Keratinocyte (primary cell): ENCODE measurements at regions not wholly inside any gene's neighbourhood (a gene's known extent, or its start where the extent isn't known, plus 50 kb on each side); places are given as distances from the start of the nearest gene placed in this dataset.

Experiments
- DNase-seq: peaks from one replicate; pipeline ENCODE4 v3.0.0-alpha.2; 2011; ENCODE audit warnings: low read depth, missing footprints, low spot score
- FAIRE-seq: peaks from 2 replicates; lab custom pipeline; 2011; peaks lifted over from hg19 to GRCh38; lab: Jason Lieb, UNC
- H2AFZ ChIP-seq: 2 replicates; pipeline ENCODE4 v1.6.0; 2012; ENCODE audit warnings: low read length, control low read depth, inconsistent platforms; ENCODE audit not compliant: control insufficient read depth
- H3K27ac ChIP-seq: 2 replicates; pipeline ENCODE4 v1.5.1; 2011; ENCODE audit warnings: low read length; ENCODE audit not compliant: control insufficient read depth, insufficient read depth
- H3K27me3 ChIP-seq: 3 replicates; pipeline ENCODE4 v1.6.0; 2011; ENCODE audit warnings: low read length; ENCODE audit not compliant: control insufficient read depth, insufficient read depth; ENCODE audit errors: extremely low read depth
- H3K36me3 ChIP-seq, 2 experiments: 2 replicates in 1 of 2; 3 replicates in 1 of 2; pipeline ENCODE4 v1.5.1; 2011; ENCODE audit warnings: low read length in 2 of 2, mild to moderate bottlenecking in 1 of 2; ENCODE audit not compliant: control insufficient read depth in 2 of 2, insufficient read depth in 2 of 2; ENCODE audit errors: extremely low read depth in 1 of 2
- H3K4me1 ChIP-seq: 3 replicates; pipeline ENCODE4 v1.5.1; 2011; ENCODE audit warnings: low read length; ENCODE audit not compliant: control insufficient read depth, insufficient read depth; ENCODE audit errors: extremely low read depth
- H3K4me2 ChIP-seq: 3 replicates; pipeline ENCODE4 v1.6.0; 2011; ENCODE audit warnings: low read depth, low read length; ENCODE audit not compliant: control insufficient read depth, insufficient read depth; ENCODE audit errors: extremely low read depth
- H3K4me3 ChIP-seq, 3 experiments: fragments of 200-600 bp in 1 of 3; sonication (generic) in 1 of 3; 2 replicates in 2 of 3; 3 replicates in 1 of 3; pipeline ENCODE4 v1.5.1; 2011 to 2016; ENCODE audit warnings: low read length in 3 of 3, mild to moderate bottlenecking in 3 of 3, control low read depth in 2 of 3, inconsistent platforms in 1 of 3, low read depth in 1 of 3, mixed read lengths in 1 of 3, mixed run types in 1 of 3, moderate library complexity in 1 of 3; ENCODE audit not compliant: control insufficient read depth in 2 of 3, insufficient read depth in 2 of 3; ENCODE audit errors: extremely low read depth in 1 of 3
- H3K79me2 ChIP-seq: 2 replicates; pipeline ENCODE4 v1.6.0; 2012; ENCODE audit warnings: low read length; ENCODE audit not compliant: control insufficient read depth, insufficient read depth
- H3K9ac ChIP-seq: 3 replicates; pipeline ENCODE4 v1.6.0; 2011; ENCODE audit warnings: low read length; ENCODE audit not compliant: control insufficient read depth, insufficient read depth; ENCODE audit errors: extremely low read depth
- H3K9me1 ChIP-seq: 3 replicates; pipeline ENCODE4 v1.6.0; 2011; ENCODE audit warnings: low read length; ENCODE audit not compliant: control insufficient read depth, insufficient read depth; ENCODE audit errors: extremely low read depth
- H3K9me3 ChIP-seq: 2 replicates; pipeline ENCODE4 v1.5.1; 2012; ENCODE audit warnings: low read depth, low read length; ENCODE audit not compliant: control insufficient read depth
- H4K20me1 ChIP-seq: 3 replicates; pipeline ENCODE4 v1.6.0; 2011; ENCODE audit warnings: low read length; ENCODE audit not compliant: control insufficient read depth, insufficient read depth; ENCODE audit errors: extremely low read depth
- EZH2 ChIP-seq: IDR thresholded peaks from one replicate; pipeline ENCODE4 v1.6.1; 2012; ENCODE audit warnings: inconsistent platforms, mild to moderate bottlenecking, low read length, moderate library complexity
- dilution Hi-C: fragments of 300-500 bp; cut with MboI; formaldehyde crosslinking; loops from one replicate; pipeline ENCODE4 v1.7.0; 2020; ENCODE audit warnings: low sequenced_read_pairs; ENCODE audit not compliant: extremely low pct_ligation_motif_present
- TF ChIP-seq, protein P1 (sequence below), 3 experiments: IDR thresholded peaks in 1 of 3; conservative IDR thresholded peaks in 1 of 3; optimal IDR thresholded peaks in 1 of 3; 2 replicates in 2 of 3; 3 replicates in 1 of 3; pipeline versions ENCODE3 to v1.5.1; 2011; ENCODE audit warnings: low read length in 3 of 3, mild to moderate bottlenecking in 3 of 3, moderate library complexity in 2 of 3, control low read depth in 1 of 3, inconsistent platforms in 1 of 3; ENCODE audit not compliant: insufficient read depth in 2 of 3; ENCODE audit errors: extremely low read depth in 1 of 3

DNA sequence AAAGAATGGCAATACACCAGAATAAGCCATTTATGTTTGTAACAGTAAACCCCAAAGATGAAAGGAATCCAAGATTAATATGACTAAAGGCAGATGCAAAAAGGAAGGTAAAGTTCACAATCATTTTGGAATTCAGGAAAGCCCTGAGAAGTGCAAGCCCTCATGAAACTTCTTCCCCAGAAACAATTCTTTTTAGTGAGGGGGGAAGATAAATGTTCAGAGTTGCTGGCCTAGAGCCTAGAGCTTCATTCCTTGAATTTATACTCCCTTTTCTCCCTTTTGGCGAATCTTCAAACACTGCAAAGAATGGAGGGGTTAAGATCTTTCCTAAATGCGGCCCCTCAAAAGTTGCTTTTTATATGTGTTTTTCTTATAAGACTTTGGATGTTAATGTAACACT is 368.8 kb downstream of the MEIS1 start:
- Histone ChIP-seq H3K9ac (no peak overlapping the region), H3K9me1 (no peaks in the 10 kb centered on the region), H3K4me1 (no peaks in the 10 kb centered on the region), H4K20me1 (no peaks in the 10 kb centered on the region), H3K79me2 (no peaks in the 10 kb centered on the region), H3K9me3 (no peaks in the 10 kb centered on the region), H3K36me3 (no peaks in the 10 kb centered on the region), H3K27me3 (no peaks in the 10 kb centered on the region), H3K4me2 (no peak overlapping the region), H3K27ac (no peak overlapping the region), H2AFZ (no peak overlapping the region), H3K4me3 (no peak overlapping the region)
- TF ChIP-seq, protein P1, sequence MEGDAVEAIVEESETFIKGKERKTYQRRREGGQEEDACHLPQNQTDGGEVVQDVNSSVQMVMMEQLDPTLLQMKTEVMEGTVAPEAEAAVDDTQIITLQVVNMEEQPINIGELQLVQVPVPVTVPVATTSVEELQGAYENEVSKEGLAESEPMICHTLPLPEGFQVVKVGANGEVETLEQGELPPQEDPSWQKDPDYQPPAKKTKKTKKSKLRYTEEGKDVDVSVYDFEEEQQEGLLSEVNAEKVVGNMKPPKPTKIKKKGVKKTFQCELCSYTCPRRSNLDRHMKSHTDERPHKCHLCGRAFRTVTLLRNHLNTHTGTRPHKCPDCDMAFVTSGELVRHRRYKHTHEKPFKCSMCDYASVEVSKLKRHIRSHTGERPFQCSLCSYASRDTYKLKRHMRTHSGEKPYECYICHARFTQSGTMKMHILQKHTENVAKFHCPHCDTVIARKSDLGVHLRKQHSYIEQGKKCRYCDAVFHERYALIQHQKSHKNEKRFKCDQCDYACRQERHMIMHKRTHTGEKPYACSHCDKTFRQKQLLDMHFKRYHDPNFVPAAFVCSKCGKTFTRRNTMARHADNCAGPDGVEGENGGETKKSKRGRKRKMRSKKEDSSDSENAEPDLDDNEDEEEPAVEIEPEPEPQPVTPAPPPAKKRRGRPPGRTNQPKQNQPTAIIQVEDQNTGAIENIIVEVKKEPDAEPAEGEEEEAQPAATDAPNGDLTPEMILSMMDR (optimal IDR thresholded peaks at IDR 0.05 in 1 of 3, IDR thresholded peaks at IDR 0.05 in 1 of 3, conservative IDR thresholded peaks at IDR 0.05 in 1 of 3; ENCODE audit: extremely low read depth in 1 of 3, insufficient read depth in 2 of 3, low read length in 3 of 3), result no peak
- no peak for TF ChIP-seq EZH2
- no peak for FAIRE-seq
- dilution Hi-C loops, result no loop called here
- no peak for DNase-seq

DNA sequence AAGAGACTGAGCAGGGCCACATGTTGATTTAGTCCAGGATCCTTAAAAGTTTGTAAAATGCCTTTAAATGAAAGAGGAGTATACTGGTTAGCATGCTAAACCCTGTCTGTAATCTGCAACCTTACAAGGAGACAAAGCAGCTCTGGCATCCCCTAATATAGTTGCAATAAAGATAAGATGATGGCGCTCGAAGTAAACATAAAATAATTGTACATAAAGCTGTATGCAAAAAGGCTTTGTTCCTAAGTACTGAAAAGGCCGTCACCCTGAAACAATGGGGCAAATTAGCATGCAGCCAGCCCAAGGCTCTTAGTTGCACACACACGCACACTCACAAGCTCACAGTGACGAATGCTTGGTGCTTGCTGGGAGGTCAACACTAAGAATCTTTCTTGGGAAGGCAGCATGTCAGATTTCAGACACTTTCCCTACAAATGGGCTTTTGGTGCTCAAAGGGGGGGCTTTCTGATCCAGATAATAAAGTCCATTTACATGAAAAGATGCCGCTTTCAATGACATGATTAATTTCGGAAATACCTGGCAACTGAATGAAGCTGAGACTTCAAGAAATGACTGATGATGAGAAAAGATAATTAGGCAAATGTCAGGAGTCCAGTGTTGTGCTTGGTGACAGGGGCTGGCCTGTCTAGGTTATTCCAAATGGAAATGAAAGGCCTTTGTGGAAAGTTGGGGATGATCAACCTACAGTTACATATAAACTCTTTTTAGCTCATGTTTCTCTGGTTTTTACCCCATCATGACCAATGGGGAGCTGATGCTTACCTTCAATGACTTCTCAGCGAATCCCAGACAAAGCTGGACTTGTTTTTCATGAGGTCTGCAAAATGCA is 370.3 kb downstream of the MEIS1 start:
- Histone ChIP-seq H3K9me3 (no peaks in the 10 kb centered on the region), H3K27me3 (no peaks in the 10 kb centered on the region), H3K4me3 (no peak overlapping the region), H3K9me1 (no peaks in the 10 kb centered on the region), H3K4me1 (no peaks in the 10 kb centered on the region), H2AFZ (no peak overlapping the region), H3K27ac (no peak overlapping the region), H3K79me2 (no peaks in the 10 kb centered on the region), H3K4me2 (no peak overlapping the region), H3K9ac (no peak overlapping the region), H3K36me3 (no peaks in the 10 kb centered on the region), H4K20me1 (no peaks in the 10 kb centered on the region)
- DNase-seq (no peak), FAIRE-seq (no peak)
- dilution Hi-C loops, result no loop called here
- TF ChIP-seq, protein P1 (optimal IDR thresholded peaks at IDR 0.05 in 1 of 3, IDR thresholded peaks at IDR 0.05 in 1 of 3, conservative IDR thresholded peaks at IDR 0.05 in 1 of 3; ENCODE audit: extremely low read depth in 1 of 3, insufficient read depth in 2 of 3, low read length in 3 of 3), result no peak
- TF ChIP-seq EZH2, result no peak
